Neural cell (in vitro differentiated cells): ENCODE measurements at regions not wholly inside any gene's neighbourhood (a gene's known extent, or its start where the extent isn't known, plus 50 kb on each side); places are given as distances from the start of the nearest gene placed in this dataset.

Source experiments
- H2AFZ ChIP-seq: fragments of 200-600, 300-800 bp; sonication (generic), shearing (Covaris generic); 2 replicates; pipeline ENCODE4 v1.6.0; 2014; ENCODE audit warnings: low read depth, mild to moderate bottlenecking, antibody characterized with exemption, low read length, moderate library complexity
- H3F3A ChIP-seq: fragments of 200-600 bp; shearing (Covaris generic); 2 replicates; pipeline ENCODE4 v1.6.1; 2016; ENCODE audit warnings: mild to moderate bottlenecking, moderate library complexity, mixed read lengths, antibody characterized with exemption, low read length; ENCODE audit not compliant: insufficient read depth, poor library complexity, severe bottlenecking
- H3K27ac ChIP-seq: fragments of 200-600, 300-800 bp; sonication (generic), shearing (Covaris generic); 2 replicates; pipeline ENCODE4 v1.5.1; 2014; ENCODE audit warnings: mild to moderate bottlenecking, low read length, moderate library complexity
- H3K27me3 ChIP-seq: fragments of 300-800, 200-600 bp; sonication (generic), shearing (Covaris generic); 2 replicates; pipeline ENCODE4 v1.6.0; 2014; ENCODE audit warnings: mild to moderate bottlenecking, low read depth, low read length, moderate library complexity; ENCODE audit not compliant: insufficient read depth
- H3K36me3 ChIP-seq: fragments of 300-800, 200-600 bp; sonication (generic), shearing (Covaris generic); 2 replicates; pipeline ENCODE4 v1.5.1; 2014; ENCODE audit warnings: mild to moderate bottlenecking, antibody characterized with exemption, low read length, moderate library complexity; ENCODE audit not compliant: insufficient read depth
- H3K4me2 ChIP-seq: fragments of 300-800, 200-600 bp; sonication (generic), shearing (Covaris generic); 2 replicates; pipeline ENCODE4 v1.6.0; 2014; ENCODE audit warnings: mild to moderate bottlenecking, low read length
- H3K4me3 ChIP-seq: fragments of 300-800, 200-600 bp; sonication (generic), shearing (Covaris generic); 2 replicates; pipeline ENCODE4 v1.5.1; 2014; ENCODE audit warnings: mild to moderate bottlenecking, low read length, moderate library complexity
- H3K79me2 ChIP-seq: fragments of 200-600 bp; shearing (Covaris generic); replicated peaks from 2 replicates; pipeline ENCODE4 v1.6.0; 2014; ENCODE audit warnings: mild to moderate bottlenecking, low read length, moderate library complexity; ENCODE audit not compliant: insufficient read depth
- H3K9ac ChIP-seq: fragments of 300-800, 200-600 bp; sonication (generic), shearing (Covaris generic); 2 replicates; pipeline ENCODE4 v1.6.1; 2016; ENCODE audit warnings: mild to moderate bottlenecking, low read length, mixed read lengths
- H3K9me2 ChIP-seq: fragments of 200-600 bp; shearing (Covaris generic); 2 replicates; pipeline ENCODE4 v1.6.1; 2016; ENCODE audit warnings: mild to moderate bottlenecking, low read length, mixed read lengths; ENCODE audit not compliant: insufficient read depth
- H3K9me3 ChIP-seq: fragments of 200-600, 300-800 bp; sonication (generic), shearing (Covaris generic); 2 replicates; pipeline ENCODE4 v1.6.1; 2016; ENCODE audit warnings: mild to moderate bottlenecking, mixed run types, low read length, moderate library complexity, mixed read lengths
- H4K20me1 ChIP-seq: fragments of 200-600 bp; shearing (Covaris generic); 2 replicates; pipeline ENCODE4 v1.6.1; 2016; ENCODE audit warnings: mild to moderate bottlenecking, mixed run types; ENCODE audit not compliant: insufficient read depth
- EP300 ChIP-seq: fragments of 450-650 bp; conservative IDR thresholded peaks from 2 replicates; pipeline ENCODE4 v1.6.1; 2014; ENCODE audit warnings: antibody characterized with exemption, mild to moderate bottlenecking, moderate library complexity; ENCODE audit not compliant: poor library complexity, severe bottlenecking
- EZH2 ChIP-seq: fragments of 200-600, 300-800 bp; shearing (Covaris generic), sonication (generic); IDR thresholded peaks from 2 replicates; pipeline ENCODE4 v1.6.1; 2014; ENCODE audit warnings: antibody characterized with exemption, low read length, borderline replicate concordance, mild to moderate bottlenecking; ENCODE audit not compliant: insufficient read depth, poor library complexity, severe bottlenecking
- MXI1 ChIP-seq: fragments of 450-650 bp; conservative IDR thresholded peaks from 2 replicates; pipeline ENCODE4 v1.6.1; 2014; ENCODE audit warnings: antibody characterized with exemption, mild to moderate bottlenecking; ENCODE audit not compliant: poor library complexity, severe bottlenecking
- POLR2AphosphoS5 ChIP-seq: IDR thresholded peaks from 2 replicates; pipeline ENCODE4 v1.6.1; 2012
- RAD21 ChIP-seq: fragments of 450-650 bp; conservative IDR thresholded peaks from 2 replicates; pipeline ENCODE4 v1.6.1; 2014; ENCODE audit warnings: antibody characterized with exemption, mild to moderate bottlenecking, moderate library complexity
- SMC3 ChIP-seq: fragments of 450-650 bp; conservative IDR thresholded peaks from 2 replicates; pipeline ENCODE4 v1.6.1; 2014; ENCODE audit warnings: antibody characterized with exemption, mild to moderate bottlenecking, moderate library complexity; ENCODE audit not compliant: poor library complexity
- TAF1 ChIP-seq: IDR thresholded peaks from 2 replicates; pipeline ENCODE4 v1.6.1; 2012; ENCODE audit warnings: low read depth
- TF ChIP-seq, protein P1 (sequence below): IDR thresholded peaks from 2 replicates; pipeline ENCODE4 v1.6.1; 2012; ENCODE audit warnings: borderline replicate concordance
- TF ChIP-seq, protein P2 (sequence below): fragments of 450-650 bp; IDR thresholded peaks from 2 replicates; pipeline ENCODE4 v1.5.1; 2014; ENCODE audit warnings: antibody characterized with exemption, mild to moderate bottlenecking, moderate library complexity; ENCODE audit not compliant: poor library complexity, severe bottlenecking

DNA sequence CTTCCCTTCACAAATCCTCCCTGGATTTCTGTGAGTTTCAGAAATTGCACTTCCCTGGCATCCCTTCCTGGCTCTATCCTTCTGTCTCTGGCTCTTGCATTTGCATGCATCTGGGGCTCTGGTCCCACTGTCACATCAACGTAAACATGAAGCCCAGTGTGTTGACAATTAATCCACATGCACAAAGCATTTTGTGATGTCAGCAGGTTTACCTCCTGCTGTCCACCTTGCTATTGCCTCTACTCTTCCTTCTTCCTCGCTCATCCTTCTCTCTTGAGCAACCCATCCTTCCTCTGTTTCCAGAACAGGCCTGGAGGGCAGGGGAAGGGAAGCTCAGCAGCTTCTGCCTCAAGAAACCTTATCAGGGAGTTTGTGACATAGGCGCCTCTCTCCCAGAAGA is 111.7 kb upstream of the ATP5MC3 start:
- Histone ChIP-seq H3K79me2 (no peaks in the 10 kb centered on the region), H2AFZ (no peak overlapping the region), H3K27ac (no peak overlapping the region), H3K36me3 (no peaks in the 10 kb centered on the region), H3K9me2 (no peaks in the 10 kb centered on the region), H3K4me3 (no peak overlapping the region), H3K9ac (no peak overlapping the region), H3K27me3 (no peaks in the 10 kb centered on the region), H3K9me3 (no peaks in the 10 kb centered on the region), H4K20me1 (no peaks in the 10 kb centered on the region), H3F3A (no peaks in the 10 kb centered on the region), H3K4me2 (no peak overlapping the region)
- TF ChIP-seq EP300 (no peak), SMC3 (no peak), EZH2 (no peak), MXI1 (no peak), TAF1 (no peak), RAD21 (no peak), POLR2AphosphoS5 (no peak)
- TF ChIP-seq, protein P1, sequence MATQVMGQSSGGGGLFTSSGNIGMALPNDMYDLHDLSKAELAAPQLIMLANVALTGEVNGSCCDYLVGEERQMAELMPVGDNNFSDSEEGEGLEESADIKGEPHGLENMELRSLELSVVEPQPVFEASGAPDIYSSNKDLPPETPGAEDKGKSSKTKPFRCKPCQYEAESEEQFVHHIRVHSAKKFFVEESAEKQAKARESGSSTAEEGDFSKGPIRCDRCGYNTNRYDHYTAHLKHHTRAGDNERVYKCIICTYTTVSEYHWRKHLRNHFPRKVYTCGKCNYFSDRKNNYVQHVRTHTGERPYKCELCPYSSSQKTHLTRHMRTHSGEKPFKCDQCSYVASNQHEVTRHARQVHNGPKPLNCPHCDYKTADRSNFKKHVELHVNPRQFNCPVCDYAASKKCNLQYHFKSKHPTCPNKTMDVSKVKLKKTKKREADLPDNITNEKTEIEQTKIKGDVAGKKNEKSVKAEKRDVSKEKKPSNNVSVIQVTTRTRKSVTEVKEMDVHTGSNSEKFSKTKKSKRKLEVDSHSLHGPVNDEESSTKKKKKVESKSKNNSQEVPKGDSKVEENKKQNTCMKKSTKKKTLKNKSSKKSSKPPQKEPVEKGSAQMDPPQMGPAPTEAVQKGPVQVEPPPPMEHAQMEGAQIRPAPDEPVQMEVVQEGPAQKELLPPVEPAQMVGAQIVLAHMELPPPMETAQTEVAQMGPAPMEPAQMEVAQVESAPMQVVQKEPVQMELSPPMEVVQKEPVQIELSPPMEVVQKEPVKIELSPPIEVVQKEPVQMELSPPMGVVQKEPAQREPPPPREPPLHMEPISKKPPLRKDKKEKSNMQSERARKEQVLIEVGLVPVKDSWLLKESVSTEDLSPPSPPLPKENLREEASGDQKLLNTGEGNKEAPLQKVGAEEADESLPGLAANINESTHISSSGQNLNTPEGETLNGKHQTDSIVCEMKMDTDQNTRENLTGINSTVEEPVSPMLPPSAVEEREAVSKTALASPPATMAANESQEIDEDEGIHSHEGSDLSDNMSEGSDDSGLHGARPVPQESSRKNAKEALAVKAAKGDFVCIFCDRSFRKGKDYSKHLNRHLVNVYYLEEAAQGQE, result no peak
- TF ChIP-seq, protein P2, sequence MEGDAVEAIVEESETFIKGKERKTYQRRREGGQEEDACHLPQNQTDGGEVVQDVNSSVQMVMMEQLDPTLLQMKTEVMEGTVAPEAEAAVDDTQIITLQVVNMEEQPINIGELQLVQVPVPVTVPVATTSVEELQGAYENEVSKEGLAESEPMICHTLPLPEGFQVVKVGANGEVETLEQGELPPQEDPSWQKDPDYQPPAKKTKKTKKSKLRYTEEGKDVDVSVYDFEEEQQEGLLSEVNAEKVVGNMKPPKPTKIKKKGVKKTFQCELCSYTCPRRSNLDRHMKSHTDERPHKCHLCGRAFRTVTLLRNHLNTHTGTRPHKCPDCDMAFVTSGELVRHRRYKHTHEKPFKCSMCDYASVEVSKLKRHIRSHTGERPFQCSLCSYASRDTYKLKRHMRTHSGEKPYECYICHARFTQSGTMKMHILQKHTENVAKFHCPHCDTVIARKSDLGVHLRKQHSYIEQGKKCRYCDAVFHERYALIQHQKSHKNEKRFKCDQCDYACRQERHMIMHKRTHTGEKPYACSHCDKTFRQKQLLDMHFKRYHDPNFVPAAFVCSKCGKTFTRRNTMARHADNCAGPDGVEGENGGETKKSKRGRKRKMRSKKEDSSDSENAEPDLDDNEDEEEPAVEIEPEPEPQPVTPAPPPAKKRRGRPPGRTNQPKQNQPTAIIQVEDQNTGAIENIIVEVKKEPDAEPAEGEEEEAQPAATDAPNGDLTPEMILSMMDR, result no peak

DNA sequence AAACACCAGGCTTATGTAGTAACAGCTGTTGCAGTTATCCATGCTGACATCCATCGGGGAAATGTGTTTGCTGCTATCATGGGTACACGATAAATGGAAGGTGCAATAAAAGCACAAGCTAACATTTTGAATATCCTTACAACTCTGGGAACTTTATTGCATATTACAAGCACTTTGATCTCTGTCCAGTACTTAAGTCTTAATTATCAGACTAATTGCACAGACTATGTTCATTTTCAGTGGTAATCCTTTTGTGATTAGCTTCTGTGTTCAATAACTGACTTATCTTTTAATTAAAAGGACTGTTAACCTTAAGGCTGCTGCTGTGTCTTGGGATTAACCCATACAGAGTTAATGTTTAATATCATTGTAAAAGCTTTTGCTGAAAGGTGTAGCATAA is 101.4 kb upstream of the ATP5MC3 start:
- H4K20me1 ChIP-seq, result no peaks in the 10 kb centered on the region
- H3K9me3 ChIP-seq, result no peaks in the 10 kb centered on the region
- H2AFZ ChIP-seq, result no peak overlapping the region
- H3K27ac ChIP-seq, result no peak overlapping the region
- TF ChIP-seq POLR2AphosphoS5, result peak; percentile 17
- no peak for TF ChIP-seq MXI1
- no peaks in the 10 kb centered on the region for H3K36me3 ChIP-seq
- no peaks in the 10 kb centered on the region for H3K9me2 ChIP-seq
- H3K9ac ChIP-seq, result no peak overlapping the region
- no peak overlapping the region for H3K4me3 ChIP-seq
- no peaks in the 10 kb centered on the region for H3K79me2 ChIP-seq
- no peak overlapping the region for H3K4me2 ChIP-seq
- H3F3A ChIP-seq, result no peaks in the 10 kb centered on the region
- no peaks in the 10 kb centered on the region for H3K27me3 ChIP-seq

DNA sequence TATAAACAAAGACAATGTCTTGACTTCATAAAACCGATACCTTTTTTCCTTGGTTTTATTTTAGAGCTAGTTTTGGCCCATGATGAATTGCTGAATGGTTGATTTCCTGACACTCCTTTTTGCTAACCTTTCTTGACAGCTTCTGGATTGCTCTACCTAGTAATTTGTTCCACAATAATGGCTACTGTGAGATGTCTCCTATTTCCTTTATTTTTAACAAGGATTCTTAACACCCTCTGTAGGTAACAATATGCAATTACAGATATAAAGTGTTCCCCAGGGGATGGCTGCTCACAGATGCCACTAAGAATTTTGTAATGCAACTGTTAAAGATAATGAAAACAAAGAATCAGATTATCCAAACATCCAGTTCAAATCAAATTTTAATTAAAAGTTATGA is 100.8 kb upstream of the ATP5MC3 start:
- H3K36me3 ChIP-seq, result no peaks in the 10 kb centered on the region
- H2AFZ ChIP-seq, result no peak overlapping the region
- no peaks in the 10 kb centered on the region for H3K27me3 ChIP-seq
- no peak for TF ChIP-seq EZH2
- peak; percentile 67 for TF ChIP-seq SMC3
- TF ChIP-seq, protein P1, result no peak
- TF ChIP-seq MXI1, result no peak
- peak; percentile 72 for TF ChIP-seq RAD21
- TF ChIP-seq TAF1, result no peak
- TF ChIP-seq POLR2AphosphoS5, result peak; percentile 47
- TF ChIP-seq EP300, result peak; percentile 48
- TF ChIP-seq, protein P2, result peak; percentile 77
- H3K4me3 ChIP-seq, result no peak overlapping the region
- H3K27ac ChIP-seq, result peak overlapping the region; percentile 43
- no peaks in the 10 kb centered on the region for H3K9me2 ChIP-seq
- H3K9ac ChIP-seq, result no peak overlapping the region
- peak overlapping the region; percentile 5 for H3K4me2 ChIP-seq
- no peaks in the 10 kb centered on the region for H3K79me2 ChIP-seq
- no peaks in the 10 kb centered on the region for H4K20me1 ChIP-seq
- no peaks in the 10 kb centered on the region for H3K9me3 ChIP-seq
- no peaks in the 10 kb centered on the region for H3F3A ChIP-seq
